HUES48 (cell line): ENCODE measurements at regions not wholly inside any gene's neighbourhood (a gene's known extent, or its start where the extent isn't known, plus 50 kb on each side); places are given as distances from the start of the nearest gene placed in this dataset.
A peak's percentile ranks its signal among the peaks of the same experiment; 100 is the strongest.

Experiments
- H3K27ac ChIP-seq: one replicate; pipeline ENCODE4 v1.7.0; 2013; ENCODE audit warnings: low read depth, low read length, inconsistent platforms
- H3K27me3 ChIP-seq: 2 replicates; pipeline ENCODE4 v1.6.1; 2013; ENCODE audit warnings: mild to moderate bottlenecking, low read length; ENCODE audit not compliant: control insufficient read depth, insufficient read depth
- H3K36me3 ChIP-seq: 2 replicates; pipeline ENCODE4 v1.6.1; 2013; ENCODE audit warnings: low read length; ENCODE audit not compliant: control insufficient read depth, insufficient read depth
- H3K4me1 ChIP-seq: 2 replicates; pipeline ENCODE4 v1.6.1; 2013; ENCODE audit warnings: mild to moderate bottlenecking, low read length; ENCODE audit not compliant: control insufficient read depth, insufficient read depth
- H3K4me3 ChIP-seq: 2 replicates; pipeline ENCODE4 v1.5.1; 2013; ENCODE audit warnings: mild to moderate bottlenecking, low read depth, low read length
- H3K9ac ChIP-seq: 2 replicates; pipeline ENCODE4 v1.6.1; 2013; ENCODE audit warnings: mild to moderate bottlenecking, low read depth, low read length, moderate library complexity
- H3K9me3 ChIP-seq: 2 replicates; pipeline ENCODE4 v1.6.1; 2013; ENCODE audit warnings: low read length; ENCODE audit not compliant: control insufficient read depth, insufficient read depth

DNA sequence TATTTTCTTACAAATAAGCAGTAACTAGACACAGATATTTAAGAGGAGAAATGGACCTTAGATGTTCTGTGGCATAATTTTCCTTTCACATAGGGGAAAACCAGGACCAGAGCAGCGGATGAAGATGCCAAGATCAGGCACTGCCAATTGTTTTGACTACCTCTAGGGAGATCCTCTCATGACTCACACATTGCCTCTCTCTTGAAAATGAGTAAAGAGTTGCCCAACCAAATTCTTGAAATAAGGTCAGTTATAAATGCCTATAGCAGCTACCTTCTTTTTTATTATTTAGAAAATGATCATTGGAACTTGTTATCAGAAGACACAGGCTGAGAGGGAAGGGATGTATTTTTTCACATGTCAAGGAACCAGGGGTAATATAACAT is 263.4 kb upstream of the PLEKHG7 start:
- no peak overlapping the region for H3K9ac ChIP-seq
- H3K27me3 ChIP-seq, result no peaks in the 10 kb centered on the region
- H3K4me1 ChIP-seq, result peaks cover 9% of the 10 kb centered on the region
- no peak overlapping the region for H3K4me3 ChIP-seq
- no peaks in the 10 kb centered on the region for H3K9me3 ChIP-seq
- H3K36me3 ChIP-seq, result no peaks in the 10 kb centered on the region
- H3K27ac ChIP-seq, result no peak overlapping the region

DNA sequence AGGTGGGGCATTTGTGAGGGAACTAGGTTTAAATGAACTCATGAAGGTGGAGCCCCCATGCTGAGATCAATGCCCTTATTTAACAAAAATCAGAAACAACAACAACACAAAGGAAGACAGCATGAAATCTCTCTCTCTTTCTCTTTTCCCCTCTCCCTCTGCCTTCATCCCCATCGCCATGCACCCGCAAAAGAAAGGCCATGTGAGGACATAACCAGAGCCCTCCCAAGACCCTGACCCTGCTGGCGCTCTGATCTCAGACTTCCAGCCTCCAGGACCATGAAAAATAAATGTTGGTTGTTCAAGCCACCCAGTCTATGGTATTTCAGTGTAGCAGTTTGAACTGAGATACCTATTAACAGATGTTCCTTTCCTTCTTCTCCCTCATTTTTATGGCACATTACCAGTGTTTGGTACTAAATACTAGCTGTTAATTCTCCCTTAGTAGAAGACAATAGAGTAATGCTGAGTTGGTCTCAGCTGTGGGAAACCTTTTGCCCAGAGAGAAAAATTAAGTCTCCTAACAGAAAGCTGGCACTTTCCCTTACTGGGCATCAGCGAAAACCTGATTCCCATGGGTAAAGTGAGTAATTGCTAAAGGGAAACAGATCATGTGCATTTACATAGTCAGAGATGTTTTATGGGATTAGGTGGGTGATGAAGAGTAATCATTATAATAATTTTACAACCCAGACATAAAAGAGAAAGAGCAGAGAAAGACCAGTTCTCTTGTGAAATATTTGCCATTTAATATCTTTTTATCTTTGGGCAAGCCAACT is 264.0 kb upstream of the PLEKHG7 start:
- Histone ChIP-seq H3K36me3 (no peaks in the 10 kb centered on the region), H3K27ac (peak overlapping the region; percentile 5), H3K27me3 (no peaks in the 10 kb centered on the region), H3K9ac (no peak overlapping the region), H3K4me1 (peaks cover 9% of the 10 kb centered on the region), H3K9me3 (no peaks in the 10 kb centered on the region), H3K4me3 (no peak overlapping the region)

DNA sequence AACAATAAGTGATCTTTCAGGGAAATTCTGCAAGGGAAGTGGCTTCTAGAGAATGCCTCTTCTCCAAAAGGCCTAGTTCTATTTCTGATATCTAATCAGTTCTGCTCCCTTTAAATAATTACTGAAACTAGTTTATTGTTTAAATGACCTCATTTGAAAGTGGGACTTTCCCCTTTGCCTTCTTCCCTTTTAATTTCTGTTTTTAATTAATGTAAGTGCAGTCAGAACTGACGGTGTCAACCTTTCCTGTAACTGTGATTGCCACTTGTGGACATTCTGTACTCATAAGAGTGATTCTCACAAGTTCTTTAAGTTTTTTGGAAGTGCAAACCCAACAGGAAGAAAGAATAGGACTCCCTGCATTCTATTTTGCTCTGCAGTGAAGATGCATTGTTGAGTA is 265.3 kb upstream of the PLEKHG7 start:
- Histone ChIP-seq H3K27ac (no peak overlapping the region), H3K36me3 (no peaks in the 10 kb centered on the region), H3K4me1 (peaks cover 9% of the 10 kb centered on the region), H3K9me3 (no peaks in the 10 kb centered on the region), H3K4me3 (no peak overlapping the region), H3K27me3 (no peaks in the 10 kb centered on the region), H3K9ac (no peak overlapping the region)

DNA sequence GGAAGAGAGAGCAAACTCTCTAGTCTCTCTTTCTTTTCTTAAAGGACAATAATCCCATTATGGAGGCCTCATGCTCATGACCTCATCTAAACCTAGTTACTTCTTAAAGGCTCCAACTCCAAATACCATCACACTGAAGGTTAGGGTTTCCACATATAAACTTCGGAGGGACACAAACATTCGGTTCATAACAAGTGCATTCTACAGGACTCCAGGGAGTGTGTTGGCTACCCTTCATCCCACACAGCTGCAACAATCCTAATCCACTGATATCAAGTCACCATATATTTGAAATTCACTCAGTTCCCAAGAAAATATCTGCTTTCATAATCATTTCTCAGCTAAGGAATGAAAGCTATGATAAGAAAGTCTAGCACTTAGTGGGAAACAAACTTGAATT is 265.9 kb upstream of the PLEKHG7 start:
- Histone ChIP-seq H3K4me1 (peaks cover 9% of the 10 kb centered on the region), H3K4me3 (no peak overlapping the region), H3K27ac (no peak overlapping the region)

DNA sequence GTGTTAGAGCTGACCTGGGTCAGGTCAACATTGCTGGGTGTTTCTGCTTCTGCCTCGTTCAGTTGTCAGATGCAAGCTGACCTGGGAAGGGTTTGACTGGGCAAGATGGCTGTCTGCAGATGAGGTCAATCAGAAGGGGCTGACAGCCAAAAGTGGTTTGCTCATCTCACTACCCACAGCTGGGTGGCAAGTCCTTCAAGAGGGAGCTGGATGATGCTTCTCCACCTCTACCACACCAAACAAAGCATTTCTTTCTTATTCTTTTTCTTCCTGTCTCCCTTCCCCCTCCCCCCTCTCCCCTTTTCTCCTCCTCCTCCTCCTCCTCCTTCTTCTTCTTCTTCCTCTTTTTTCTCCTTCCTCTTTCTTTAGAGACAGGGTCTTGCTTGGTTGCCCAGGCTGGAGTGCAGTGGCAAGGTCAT is 268.2 kb upstream of the PLEKHG7 start:
- Histone ChIP-seq H3K27ac (no peak overlapping the region), H3K36me3 (no peaks in the 10 kb centered on the region), H3K4me1 (peaks cover 9% of the 10 kb centered on the region), H3K9me3 (no peaks in the 10 kb centered on the region), H3K4me3 (no peak overlapping the region), H3K9ac (no peak overlapping the region), H3K27me3 (no peaks in the 10 kb centered on the region)

More for the DNA sequence above, 265.9 kb upstream of the PLEKHG7 start:
- no peak overlapping the region for H3K9ac ChIP-seq
- H3K27me3 ChIP-seq, result no peaks in the 10 kb centered on the region
- H3K9me3 ChIP-seq, result no peaks in the 10 kb centered on the region
- no peaks in the 10 kb centered on the region for H3K36me3 ChIP-seq

DNA sequence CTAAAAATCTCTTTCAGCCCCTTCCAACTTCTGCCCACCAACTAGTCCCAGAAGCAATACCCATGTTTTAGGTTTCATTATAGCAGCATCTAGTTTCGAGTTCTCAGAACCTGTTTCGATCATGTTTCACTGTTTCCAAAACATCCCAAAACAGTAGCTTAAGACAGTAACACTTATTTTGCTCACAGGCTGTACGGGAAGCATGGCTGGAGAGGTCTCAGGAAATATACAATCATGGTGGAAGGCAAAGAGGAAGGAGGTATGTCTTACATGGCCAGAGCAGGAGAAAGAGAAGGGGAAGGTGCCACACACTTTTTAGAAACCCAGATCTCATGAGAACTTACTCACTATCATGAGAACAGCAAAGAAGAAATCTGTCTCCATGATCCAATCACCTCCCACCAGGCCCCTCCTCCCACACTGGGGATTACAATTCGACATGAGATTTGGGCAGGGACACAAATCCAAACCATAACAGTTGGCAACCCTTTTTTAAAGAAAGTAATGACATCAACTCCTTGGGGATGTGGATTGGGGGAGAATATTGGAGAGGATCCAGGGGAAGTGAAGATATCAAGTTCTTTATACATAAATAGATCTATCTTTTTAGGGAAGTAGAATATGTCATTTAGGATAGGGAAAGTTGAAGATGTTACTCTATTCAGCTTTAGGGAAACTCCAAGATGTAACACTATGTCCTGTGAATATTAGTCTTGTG is 269.9 kb upstream of the PLEKHG7 start:
- Histone ChIP-seq H3K27ac (no peak overlapping the region), H3K36me3 (no peaks in the 10 kb centered on the region), H3K27me3 (no peaks in the 10 kb centered on the region), H3K4me3 (no peak overlapping the region), H3K4me1 (no peaks in the 10 kb centered on the region), H3K9me3 (no peaks in the 10 kb centered on the region), H3K9ac (no peak overlapping the region)

DNA sequence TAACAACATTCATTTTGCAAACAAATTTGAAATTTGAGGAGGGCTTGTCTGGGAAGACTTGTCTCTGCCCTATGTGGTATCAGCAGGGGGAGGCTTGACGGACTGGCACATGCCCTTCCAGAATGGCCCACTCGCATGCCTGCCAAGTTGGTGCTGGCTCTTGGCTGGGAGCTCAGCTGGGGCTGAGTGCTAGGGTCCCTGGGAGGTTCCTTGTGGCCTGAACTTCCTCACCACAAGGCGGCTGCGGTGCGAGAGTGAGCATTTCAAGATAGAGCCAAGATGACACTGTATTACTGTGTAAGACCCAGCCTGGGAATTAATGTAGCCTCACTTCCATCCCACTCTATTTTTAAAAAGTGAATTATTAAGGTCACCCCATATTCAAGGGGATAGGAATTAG is 271.6 kb upstream of the PLEKHG7 start:
- no peak overlapping the region for H3K9ac ChIP-seq
- H3K4me3 ChIP-seq, result no peak overlapping the region
- H3K36me3 ChIP-seq, result no peaks in the 10 kb centered on the region
- H3K9me3 ChIP-seq, result no peaks in the 10 kb centered on the region
- no peak overlapping the region for H3K27ac ChIP-seq
- H3K4me1 ChIP-seq, result peaks cover 9% of the 10 kb centered on the region
- no peaks in the 10 kb centered on the region for H3K27me3 ChIP-seq

DNA sequence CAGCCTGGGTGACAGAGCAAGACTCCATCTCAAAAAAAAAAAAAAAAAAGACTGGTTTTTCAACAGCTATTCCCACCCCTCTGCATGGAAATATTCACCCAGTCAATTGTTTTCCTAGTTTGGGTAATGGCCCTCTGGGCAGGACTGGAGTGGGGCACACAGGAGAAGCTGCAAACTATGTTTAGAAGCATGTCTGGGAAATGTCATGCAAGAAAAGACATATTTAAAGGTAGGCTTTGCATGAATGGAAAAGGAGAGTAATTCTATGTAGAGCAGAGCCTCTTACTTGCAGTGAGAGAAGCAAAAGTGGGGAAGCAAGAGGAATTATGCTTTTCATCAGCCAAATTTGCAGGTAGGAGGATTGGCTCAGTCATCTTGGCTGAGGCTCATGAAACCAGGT is 276.5 kb upstream of the PLEKHG7 start:
- Histone ChIP-seq H3K36me3 (no peaks in the 10 kb centered on the region), H3K4me3 (no peak overlapping the region), H3K9me3 (no peaks in the 10 kb centered on the region), H3K27ac (no peak overlapping the region), H3K27me3 (no peaks in the 10 kb centered on the region), H3K9ac (no peak overlapping the region), H3K4me1 (peaks cover 43% of the 10 kb centered on the region)

DNA sequence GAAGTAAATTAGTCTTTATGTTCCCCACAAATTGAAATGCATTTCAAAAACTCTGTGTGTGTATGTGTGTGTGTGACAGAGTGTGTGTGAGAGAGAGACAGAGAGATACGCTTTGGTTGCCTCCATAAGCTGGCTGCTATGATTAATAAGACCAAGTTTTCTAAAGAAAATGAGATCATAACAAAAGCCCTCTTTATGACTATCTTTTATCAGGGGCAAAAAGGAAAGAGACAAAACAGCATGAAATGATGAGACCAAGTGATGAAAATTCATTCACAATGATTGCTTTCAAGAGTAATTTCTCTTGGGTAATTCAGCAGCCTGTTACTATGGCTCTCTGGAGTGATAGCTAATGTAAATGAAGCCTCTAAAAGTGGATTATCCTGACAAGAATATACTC is 277.6 kb upstream of the PLEKHG7 start:
- Histone ChIP-seq H3K9me3 (no peaks in the 10 kb centered on the region), H3K36me3 (no peaks in the 10 kb centered on the region), H3K4me3 (no peak overlapping the region), H3K9ac (peak overlapping the region; percentile 46; the same call in 1 of the 2 replicates), H3K27ac (peak overlapping the region; percentile 82), H3K4me1 (peaks cover 43% of the 10 kb centered on the region), H3K27me3 (no peaks in the 10 kb centered on the region)

DNA sequence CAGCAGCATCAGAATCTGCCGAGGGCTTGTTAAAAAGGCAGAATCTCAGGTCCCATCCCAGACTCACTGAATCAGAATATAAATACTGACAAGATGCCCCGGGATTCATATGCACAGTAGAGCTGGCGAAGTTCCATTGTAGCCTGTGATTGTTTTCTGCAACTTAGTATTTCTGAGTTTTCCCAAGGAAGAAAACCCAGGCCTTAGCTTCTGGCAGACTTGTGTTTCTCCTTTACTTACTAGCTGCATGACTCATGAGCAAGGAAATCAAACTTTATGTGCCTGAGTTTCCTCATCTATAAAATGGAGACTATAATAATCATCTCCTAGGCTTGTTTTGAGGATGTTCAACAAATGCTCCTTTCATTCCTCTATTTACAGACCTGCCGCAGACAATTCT is 278.5 kb upstream of the PLEKHG7 start:
- no peak overlapping the region for H3K9ac ChIP-seq
- no peaks in the 10 kb centered on the region for H3K27me3 ChIP-seq
- H3K9me3 ChIP-seq, result no peaks in the 10 kb centered on the region
- 0 out of 2 replicates have a peak overlapping the region, but pooled peaks have one; percentile 5 for H3K4me3 ChIP-seq
- no peaks in the 10 kb centered on the region for H3K36me3 ChIP-seq
- peaks cover 43% of the 10 kb centered on the region for H3K4me1 ChIP-seq
- H3K27ac ChIP-seq, result peak overlapping the region; percentile 82

DNA sequence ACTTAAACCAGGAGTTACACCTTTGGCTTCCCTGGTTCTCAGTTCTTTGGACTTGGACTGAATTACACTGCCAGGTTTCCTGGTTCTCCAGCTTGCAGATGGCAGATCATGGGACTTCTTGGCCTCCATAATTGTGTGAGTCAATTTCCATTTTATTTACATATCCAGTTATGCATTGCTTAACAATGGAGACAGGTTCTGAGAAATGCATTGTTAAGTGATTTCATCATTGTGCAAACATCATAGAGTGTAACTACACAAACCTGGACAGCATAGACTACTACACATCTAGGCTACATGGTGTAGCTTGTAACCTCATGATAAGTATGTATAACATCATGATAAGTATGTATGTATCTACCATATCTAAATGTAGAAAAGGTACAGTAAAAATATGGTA is 276.1 kb upstream of the BTG1 start:
- H3K9ac ChIP-seq, result no peak overlapping the region
- H3K9me3 ChIP-seq, result no peaks in the 10 kb centered on the region
- H3K27me3 ChIP-seq, result no peaks in the 10 kb centered on the region
- no peaks in the 10 kb centered on the region for H3K36me3 ChIP-seq
- H3K27ac ChIP-seq, result no peak overlapping the region
- H3K4me3 ChIP-seq, result no peak overlapping the region
- peaks cover 40% of the 10 kb centered on the region for H3K4me1 ChIP-seq
